ENCODE measurements at regions not wholly inside any gene's neighbourhood (a gene's known extent, or its start where the extent isn't known, plus 50 kb on each side); places are given as distances from the start of the nearest gene placed in this dataset.

DNA sequence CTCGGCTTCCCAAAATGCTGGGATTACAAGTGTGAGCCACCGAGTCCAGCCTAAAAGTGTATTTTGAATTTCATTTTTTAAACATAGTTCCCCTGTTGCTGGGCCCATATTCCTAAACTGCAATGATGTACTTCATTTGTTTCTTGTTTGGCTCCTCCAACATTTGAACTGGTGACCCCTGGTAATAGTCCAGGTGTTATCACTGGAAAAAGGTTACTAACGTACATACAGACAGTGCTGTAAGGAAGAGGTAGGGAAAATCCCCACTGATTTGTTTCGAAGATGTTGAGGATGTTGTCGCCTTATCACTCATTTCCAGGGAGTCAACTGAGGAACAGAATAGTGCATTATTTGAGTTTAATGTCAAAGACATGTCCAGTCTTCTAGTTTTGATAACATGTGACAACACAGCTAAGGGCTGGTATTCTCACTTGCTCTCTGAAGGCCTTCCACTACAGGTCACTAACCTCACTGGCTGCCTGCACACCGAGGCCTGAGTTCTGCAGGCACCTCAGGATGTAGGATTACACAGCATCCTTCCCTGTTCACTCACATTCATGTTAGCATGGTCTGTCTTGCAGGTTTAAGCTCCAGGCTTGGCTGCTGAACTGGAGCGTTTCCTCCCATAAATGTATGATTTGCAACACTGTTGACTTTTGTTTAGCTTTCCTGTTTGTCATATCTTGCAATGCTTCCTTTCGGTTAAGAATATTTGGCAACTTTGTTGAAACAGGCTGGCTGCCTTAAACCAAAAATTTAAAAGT, 362.8 kb downstream of the INHBA start:
- DNase-seq (ENCODE audit: low spot score), result no peak

DNA sequence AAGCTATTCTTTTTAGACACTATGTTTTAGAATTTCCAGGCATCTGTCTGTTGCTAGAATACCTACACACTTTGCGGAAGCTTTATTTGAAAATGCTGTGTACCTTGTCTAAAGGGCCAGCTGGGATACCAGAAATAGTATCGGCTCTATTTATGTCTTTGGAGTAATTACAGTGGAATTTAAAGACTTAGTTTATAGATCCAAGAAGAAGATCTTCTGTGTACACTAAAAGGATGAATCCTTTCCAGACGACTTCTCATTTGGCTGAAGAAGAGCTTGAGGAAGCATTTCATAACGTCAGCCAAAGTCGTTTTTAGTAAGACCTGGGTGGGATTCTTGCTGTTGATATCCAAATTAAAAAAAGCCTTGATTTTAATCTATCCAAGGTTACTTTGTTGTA, 365.9 kb downstream of the INHBA start:
- no peak for DNase-seq (ENCODE audit: low spot score)

DNA sequence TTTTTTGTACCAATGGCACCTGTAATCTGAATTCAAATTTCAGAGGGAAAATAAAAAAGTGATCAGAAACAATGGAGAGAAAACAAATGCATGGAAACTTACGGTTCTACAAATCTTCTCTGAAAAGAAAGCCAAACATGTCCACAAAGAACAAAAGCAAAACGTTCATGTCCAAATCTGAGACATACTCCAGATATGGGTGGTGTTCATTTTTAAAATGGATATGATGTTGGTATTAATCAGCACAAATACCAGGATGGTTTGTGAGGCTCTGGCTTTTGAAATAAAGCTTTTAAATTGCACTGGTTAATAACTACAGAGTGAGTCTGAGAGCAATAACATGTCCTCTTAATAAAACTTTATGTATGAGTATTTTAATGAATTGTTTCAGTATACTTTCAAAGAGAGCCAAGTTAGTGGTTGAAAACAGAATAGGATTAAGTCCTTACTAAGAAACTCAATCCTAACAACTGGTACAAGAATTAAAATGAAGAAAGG, 366.4 kb downstream of the INHBA start:
- no peak for DNase-seq (ENCODE audit: low spot score)

DNA sequence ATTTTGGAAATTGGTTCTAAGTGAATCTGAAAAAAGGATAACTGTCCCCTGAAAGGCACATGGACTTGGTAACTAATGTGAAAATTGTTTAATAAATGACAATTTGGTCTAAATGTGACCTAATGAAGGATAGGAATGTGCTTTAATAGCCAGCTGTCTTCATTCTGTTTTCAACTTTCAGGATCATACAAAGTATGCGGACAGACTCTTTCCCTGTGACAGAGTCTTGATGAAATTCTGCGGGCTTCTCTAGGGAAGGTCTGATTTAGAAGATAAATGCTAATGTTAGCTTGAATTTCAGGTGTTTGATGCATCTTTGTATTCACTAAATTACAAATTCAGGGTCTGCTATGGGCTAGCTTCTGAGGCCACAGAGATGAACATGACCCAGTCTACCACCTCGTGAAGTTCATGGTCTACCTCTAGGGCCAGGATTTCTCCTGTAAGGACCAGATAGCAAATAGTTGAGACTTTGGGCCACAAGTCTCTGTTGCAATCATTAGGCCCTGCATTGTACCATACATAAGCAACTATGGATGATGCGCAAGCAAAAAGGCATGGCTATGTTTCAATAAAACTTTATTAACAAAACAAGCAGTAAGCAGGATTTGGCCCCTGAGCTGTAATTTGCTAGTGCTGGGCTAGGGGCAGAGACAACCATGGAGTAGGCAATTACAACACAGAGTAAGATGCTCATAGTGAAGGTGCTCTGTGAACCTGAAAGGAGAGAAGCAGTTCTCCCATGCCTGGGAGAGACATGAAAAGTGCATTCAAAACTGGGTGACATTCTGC, 368.6 kb downstream of the INHBA start:
- no peak for DNase-seq (ENCODE audit: low spot score)

DNA sequence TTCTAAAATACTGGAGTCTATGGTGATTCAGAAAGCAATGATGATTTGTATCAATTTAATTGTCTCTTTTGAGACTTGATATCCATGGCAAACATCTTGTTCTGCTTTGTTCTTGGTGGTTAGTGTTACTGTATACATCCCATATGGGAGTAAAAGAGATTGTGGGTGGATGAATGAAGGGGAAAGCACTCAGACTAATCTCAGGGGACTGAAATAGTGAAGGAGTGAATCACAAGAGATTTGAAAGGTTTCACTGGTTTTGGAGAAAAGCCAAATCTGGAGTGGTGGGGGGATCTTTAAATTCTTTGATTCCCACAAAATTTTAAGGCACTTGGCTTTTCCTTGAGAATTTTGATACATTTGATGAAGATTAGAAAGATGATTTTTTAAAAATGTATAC, 369.4 kb downstream of the INHBA start:
- DNase-seq (ENCODE audit: low spot score), result no peak

DNA sequence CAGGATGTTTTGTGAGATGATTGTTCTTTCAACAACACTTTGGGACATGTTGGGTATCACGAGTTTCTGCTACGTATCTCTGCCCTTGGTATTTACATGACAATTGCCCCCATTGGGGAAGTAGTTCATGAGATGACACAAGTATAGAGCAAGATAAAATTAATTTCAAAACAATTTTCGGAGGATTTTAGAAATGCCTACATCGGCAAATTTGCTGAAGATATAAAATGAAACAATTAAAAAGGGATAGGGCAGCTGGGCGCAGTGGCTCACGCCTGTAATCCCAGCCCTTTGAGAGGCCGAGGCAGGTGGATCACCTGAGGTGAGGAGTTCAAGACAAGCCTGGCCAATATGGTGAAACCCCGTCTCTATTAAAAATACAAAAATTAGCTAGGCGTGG, 371.7 kb downstream of the INHBA start:
- DNase-seq (ENCODE audit: low spot score), result no peak

DNA sequence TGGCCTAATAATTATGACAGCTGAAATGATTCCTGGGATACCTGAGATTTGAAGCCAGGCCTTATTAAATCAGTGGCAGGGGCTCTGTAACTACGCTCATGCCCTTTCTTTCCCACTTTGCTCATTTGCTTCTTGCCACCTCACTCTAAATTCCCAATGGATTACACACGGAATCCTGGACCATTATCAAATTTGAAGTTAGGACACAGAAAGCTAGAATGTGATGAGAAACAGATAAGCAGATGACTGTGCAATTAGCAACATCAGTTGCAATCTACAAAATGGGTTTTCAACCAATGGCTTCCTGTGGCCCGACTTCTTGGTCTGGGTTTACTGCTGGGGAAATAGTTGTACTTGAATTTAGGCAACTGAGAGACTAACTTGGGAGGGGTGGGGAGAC, 374.3 kb downstream of the INHBA start:
- no peak for DNase-seq (ENCODE audit: low spot score)

DNA sequence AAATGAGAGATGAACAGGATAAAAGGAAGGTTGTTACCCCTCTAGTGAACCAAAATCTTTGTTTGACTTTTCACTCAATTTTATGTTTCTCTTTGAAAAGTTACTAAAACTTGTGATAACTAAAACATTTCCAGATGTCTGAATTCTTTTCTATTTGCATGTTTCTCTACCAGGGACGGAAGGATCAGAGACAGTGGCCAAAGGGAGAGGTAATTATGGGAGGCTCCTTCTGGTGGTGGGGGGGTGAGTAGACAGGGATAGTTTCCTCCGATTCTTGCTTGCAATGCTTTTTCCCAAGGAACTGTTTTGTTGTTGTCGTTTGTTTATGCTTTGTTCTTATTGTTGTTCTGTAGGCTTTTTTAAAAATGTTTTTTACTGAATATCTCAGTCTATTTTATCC, 374.8 kb downstream of the INHBA start:
- no peak for DNase-seq (ENCODE audit: low spot score)

DNA sequence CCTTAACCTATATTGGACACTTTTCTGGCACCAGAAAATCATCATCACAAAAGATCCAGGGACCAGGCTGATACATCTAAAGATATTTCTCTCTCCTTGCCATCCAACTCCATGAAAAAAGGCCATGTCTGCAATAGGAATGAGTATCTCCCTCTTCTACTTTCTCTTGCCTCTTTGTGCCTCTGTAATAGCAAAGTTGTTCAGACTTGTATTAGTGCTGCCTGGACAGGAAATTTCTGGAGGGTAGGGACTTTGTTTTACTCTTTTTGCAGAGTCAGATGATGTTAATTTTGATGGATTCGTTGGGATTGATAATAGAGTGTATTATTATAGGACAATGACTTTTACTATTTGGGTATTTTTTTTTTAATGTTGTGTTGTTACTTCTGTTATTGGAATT, 376.3 kb downstream of the INHBA start:
- no peak for DNase-seq (ENCODE audit: low spot score)

DNA sequence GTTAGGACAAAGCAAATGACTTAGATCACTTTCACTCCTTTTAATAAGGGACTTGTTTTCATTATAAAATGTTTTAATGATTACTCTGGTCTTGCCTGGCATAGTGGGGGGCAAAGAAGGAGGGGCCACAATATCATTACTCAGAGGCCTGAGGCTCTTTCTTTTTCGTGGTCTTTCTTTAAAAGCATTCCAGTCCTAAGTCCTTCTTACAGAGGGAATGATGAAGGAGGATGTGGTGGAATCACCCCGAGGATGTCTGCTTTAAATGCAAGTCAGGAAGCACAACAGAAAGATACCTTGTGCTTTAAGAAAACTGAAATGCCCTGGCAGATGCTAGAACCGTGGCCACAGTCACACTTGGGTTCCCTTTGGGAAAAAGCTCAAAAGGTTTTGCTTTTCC, 379.1 kb downstream of the INHBA start:
- no peak for DNase-seq (ENCODE audit: low spot score)

DNA sequence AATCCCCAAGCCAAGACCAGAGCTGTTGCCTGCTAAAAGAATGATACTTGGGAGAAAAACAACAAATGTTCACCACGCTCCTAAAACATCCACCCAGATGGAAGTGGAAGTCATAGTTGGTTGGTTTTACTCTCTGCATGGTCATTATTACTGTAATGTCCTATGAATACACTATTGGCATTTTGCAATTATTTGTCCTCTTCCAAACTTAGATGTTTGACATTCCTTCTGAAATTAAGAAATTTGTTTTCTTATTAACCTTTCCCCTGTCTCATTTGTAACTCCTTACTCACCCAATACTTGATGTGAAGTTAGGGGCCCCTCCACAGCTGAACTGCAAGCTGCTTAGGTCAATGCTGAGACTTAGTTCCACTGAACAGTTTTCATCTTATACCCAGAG, 383.3 kb downstream of the INHBA start:
- no peak for DNase-seq (ENCODE audit: low spot score)

DNA sequence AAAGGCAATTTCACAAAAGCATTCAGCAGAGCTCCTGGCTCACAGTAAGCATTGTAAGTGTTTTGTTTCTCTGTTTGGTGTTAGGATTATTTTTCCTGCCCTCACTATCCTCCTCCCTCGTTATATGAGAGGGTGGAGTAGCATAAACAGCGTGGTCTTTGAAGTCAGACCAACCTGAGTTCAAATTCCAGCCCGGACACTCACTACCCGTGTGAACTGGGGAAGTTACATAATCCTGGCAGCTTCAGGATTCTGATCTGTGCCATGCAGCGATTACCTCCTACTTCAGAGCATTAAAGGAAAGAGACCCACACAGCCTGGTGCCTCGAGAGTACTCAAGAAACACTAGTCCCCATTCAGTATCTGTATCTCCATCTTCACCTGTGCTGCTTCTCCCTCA, 386.5 kb downstream of the INHBA start:
- peak; percentile 49 for DNase-seq (ENCODE audit: low spot score)

DNA sequence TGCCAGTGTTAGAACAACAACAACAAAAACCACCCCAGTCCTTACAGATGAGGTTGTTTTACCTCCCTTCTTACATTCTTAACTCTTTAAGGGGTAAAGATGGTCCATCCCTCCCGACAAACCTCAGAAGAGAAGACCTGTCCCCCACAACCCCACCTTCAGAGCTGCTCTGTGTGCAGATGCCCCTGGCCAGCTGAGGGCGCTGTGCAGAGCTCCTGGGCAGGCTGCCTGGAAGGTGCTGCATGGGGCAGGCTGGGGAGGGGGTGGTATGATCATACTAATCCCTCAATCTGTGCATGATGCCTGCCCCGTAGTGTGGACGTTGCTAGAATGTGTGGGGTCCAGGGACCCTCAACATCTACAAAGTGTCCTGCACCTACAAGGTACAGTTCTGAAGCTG, 387.1 kb downstream of the INHBA start:
- no peak for DNase-seq (ENCODE audit: low spot score)

DNA sequence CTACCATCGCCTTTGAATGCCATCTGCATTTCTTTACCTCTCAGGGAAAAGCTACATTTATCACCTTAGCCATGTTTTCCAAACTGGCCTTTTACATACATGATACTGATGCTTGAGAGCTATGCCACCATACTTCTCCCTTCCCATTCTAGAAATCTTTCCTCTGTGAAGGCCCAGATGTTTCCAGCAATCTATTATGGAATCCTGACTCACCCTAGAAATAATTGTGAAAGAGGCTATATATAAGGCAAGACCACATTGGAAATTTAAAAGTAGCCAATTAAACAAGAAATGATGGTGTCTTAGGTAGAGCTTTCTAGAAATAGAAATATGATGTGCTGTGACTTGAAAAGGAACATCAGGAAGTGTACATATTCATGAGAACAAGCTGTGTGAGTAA, 389.7 kb downstream of the INHBA start:
- DNase-seq (ENCODE audit: low spot score), result no peak

DNA sequence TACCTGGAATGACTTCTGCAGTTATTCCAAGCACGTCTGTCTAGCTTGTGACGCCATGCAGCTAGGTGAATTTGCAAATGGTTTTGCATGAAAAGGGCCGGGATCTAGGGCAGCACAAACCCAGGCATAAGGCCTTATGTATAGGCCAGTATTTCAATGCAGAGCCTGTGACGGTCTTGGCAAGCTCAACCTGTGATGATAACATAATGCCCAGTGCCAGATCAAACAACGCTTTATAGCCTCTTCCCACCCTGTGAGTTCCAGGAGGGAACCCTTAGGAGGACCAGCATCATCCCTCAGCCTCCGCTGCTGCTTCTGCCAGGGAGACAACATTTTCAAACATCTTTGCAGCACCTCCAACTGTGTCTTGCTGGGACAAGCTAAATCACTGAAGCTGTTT, 390.7 kb downstream of the INHBA start:
- no peak for DNase-seq (ENCODE audit: low spot score)

DNA sequence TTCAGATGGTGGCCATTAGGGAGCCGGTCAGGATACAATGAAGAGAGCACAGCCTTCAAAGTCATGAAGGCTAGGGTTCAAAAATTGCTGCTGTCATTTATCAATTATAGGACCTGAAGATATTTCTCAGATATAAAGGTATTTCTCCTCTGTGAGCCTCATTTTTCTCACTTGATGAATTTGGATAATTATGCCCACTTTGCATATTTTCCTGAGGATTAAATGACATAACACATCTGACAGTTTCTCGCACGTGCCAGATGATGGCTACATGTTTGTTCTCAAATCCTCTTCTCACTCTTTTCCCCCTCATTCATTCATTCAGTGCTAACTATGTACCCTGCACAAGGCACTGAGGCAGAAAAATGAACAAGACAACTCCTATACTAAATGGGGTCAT, 391.6 kb downstream of the INHBA start:
- DNase-seq (ENCODE audit: low spot score), result no peak

DNA sequence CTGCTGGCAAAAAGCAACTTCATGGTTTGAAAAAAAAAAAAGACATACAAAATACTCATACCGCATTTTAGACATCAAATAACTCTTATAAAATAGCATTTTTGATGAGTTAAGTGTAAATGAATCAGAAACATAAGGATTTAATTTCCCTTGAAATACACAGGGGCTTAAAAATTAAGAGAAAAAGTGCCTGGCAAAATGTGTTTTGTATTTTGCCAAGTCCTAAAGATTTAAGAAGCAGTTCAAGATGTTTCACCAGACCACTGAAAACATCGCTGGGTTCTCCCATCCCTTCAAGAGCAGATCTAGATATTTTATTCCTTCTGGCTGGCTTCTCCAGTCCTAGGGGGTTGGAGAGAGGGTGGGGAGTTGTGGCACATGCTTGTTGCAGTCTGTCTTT, 396.4 kb downstream of the INHBA start:
- no peak for DNase-seq (ENCODE audit: low spot score)

DNA sequence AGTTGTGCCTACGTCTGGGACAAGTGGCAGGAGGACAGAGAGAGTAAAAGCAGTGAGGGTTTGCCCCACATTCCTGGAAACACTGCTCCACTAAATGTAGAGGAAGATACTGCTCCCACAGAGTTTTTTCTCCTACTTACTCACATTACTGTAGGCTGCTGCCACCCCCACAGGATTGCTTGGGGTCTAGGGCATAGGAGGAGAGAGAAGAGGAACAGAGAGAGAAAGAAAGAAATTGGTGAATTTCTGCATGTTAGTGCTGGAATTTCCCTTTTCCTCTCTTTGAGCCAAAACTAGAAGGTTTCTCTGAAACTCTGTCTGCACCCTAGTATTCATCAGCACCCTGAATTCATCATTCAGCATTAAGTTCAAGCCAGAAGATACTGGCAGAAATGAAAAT, 397.9 kb downstream of the INHBA start:
- no peak for DNase-seq (ENCODE audit: low spot score)

DNA sequence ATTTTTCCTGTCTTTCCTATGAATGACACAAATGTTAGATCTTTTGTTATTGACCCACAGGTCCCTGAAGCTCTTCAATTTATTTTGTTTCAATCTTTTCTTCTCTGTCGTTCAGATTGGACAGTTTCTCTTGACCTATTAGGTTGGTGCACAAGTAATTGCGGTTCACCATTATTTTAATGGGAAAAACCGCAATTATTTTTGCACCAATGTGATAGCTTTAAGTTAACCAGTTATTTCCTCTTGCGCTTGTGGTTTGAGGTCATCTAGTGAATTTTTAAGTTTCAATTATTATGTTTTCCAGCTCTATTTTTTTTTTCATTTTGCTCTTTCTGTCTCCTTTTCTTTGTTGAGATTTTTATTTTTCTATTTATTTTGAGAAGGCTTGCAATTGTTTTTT, 399.2 kb downstream of the INHBA start:
- no peak for DNase-seq (ENCODE audit: low spot score)

DNA sequence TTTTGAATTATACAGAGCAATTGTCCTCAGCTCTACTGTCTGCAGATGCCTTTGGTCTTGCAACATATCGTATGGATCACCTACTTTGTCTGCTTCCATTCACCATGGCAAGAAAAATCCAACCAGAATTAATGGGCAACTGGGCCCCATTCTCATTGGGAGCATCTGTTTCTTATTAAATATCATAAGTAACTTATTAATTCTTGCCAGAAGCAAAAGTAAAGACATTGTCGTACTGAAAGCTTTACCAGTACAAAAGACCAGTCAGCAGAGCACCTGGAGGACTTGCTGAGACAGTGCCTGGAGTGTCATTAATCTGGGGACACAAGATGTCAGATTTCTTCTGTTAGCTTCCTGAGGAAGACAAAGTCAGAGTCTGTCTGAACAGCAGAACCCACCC, 404.5 kb downstream of the INHBA start:
- no peak for DNase-seq (ENCODE audit: low spot score)

DNA sequence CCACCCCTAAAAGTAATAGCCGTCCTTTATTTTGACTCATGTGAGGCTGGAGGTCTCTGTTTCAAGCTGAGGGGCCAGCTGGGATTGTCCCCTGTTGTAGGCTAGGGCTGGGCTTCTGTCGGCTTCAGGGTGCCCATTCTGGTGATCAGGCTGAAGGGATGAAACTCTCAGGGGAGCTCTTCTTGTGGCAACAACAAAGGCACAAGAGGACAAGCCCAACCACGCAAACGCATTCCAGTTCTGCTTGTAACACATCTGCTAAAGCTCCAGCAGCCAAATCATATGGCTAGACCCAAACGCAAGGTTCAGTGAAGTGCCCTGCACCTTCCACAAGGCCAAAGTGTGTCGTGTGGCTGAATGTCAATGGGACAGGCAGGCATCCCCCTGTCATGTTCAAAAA, 405.7 kb downstream of the INHBA start:
- DNase-seq (ENCODE audit: low spot score), result no peak

DNA sequence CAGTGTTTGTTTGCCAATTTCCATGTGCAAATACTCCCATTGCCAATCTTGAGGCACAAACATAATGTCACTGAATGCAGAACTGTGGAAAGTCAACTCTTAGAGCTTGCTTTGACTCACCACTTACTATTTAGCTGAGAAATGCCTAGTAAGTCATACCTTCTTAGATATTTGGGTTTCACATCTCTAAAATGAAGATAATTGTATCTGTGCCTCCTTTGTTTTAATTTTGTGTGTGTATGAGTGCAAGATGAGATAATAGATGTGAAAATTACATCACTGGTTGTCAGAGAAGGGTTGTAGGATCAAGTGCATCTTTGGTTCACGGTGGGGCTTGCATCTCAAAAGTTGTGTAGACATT, 407.5 kb downstream of the INHBA start:
- no peak for DNase-seq (ENCODE audit: low spot score)

DNA sequence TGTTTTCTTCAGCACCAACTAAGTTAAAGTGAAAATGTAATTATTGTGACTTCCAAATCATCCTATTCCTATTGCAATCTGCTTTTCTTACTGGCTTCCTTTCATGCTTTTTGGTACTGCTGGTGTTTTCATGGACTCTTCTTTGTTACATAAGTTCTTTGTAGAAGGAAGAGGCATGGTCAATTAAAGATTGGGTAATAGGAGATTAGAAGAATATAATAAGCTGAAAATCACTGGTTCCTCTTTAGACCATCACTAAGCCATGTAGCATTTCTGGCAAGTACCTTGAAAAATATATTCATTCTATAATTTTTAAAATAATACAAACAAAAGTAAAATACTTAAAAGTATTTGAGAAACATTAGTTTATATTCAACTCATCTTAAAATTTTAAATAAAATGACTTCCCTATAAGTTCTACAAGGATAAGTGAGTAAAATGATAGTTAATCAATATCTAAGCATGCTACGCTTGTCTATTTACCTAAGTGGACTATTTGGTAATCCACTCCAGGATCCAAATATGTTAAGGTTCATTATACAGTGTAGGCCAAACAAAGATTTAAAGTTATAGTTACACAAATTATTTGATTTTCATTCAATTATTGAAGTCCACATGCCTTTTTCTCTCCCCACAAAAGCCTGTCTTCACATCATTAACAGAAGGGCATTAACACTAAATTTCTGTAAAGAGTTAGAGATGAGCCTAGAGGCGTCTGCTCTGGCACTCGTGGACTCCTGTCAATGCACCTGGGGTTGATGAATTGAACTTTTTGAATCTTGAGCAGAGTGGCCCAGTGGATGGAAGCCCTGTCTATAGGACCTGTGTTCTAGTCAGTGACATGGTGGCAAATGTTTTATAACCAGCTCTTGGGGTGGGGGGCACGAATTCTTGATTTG, 408.1 kb downstream of the INHBA start:
- no peak for DNase-seq (ENCODE audit: low spot score)

Data from LoVo (cell line).